Spinal cord (tissue), 9 donors: ENCODE measurements at regions not wholly inside any gene's neighbourhood (a gene's known extent, or its start where the extent isn't known, plus 50 kb on each side); places are given as distances from the start of the nearest gene placed in this dataset.

Experiments
- DNase-seq, 6 donors: peaks; one replicate each; pipeline versions ENCODE4 v3.0.0 to v3.0.0-alpha.2; 2013 to 2015; ENCODE audit warnings: low spot score in 6 of 6, low read depth in 4 of 6
- H3K27ac ChIP-seq: one replicate; pipeline ENCODE4 v1.5.1; 2013; ENCODE audit warnings: low read depth, low read length, control low read depth
- H3K27me3 ChIP-seq: one replicate; pipeline ENCODE4 v1.6.1; 2013; ENCODE audit warnings: low read length; ENCODE audit not compliant: control insufficient read depth, insufficient read depth
- H3K36me3 ChIP-seq: one replicate; pipeline ENCODE4 v1.6.1; 2013; ENCODE audit warnings: low read length; ENCODE audit not compliant: control insufficient read depth, insufficient read depth
- H3K4me1 ChIP-seq: one replicate; pipeline ENCODE4 v1.6.1; 2013; ENCODE audit warnings: low read length; ENCODE audit not compliant: control insufficient read depth, insufficient read depth
- H3K4me3 ChIP-seq: one replicate; pipeline ENCODE4 v1.5.1; 2013; ENCODE audit warnings: low read depth, low read length, control low read depth
- H3K9me3 ChIP-seq: one replicate; pipeline ENCODE4 v1.6.1; 2013; ENCODE audit warnings: low read length; ENCODE audit not compliant: control insufficient read depth, insufficient read depth
- WGBS: methylation state at CpG from one replicate; pipeline ENCODE4 v1.1.5; 2013; ENCODE audit warnings: missing lambda C conversion rate; ENCODE audit not compliant: insufficient coverage; 5-methylcytosine and 5-hydroxymethylcytosine counted together
- donor health status: healthy.

- Histone ChIP-seq H3K4me3 (no peak overlapping the region), H3K9me3 (no peaks in the 10 kb centered on the region), H3K27me3 (peaks cover 17% of the 10 kb centered on the region), H3K36me3 (no peaks in the 10 kb centered on the region), H3K4me1 (peaks cover 11% of the 10 kb centered on the region), H3K27ac (no peak overlapping the region)
- 21% methylated on average over 11 of the region's 44 CpGs for WGBS
- peak in 2 of 6 donors; percentile 69 to 85 for DNase-seq
Measured at GRCh38 chr10:100621360-100622205, 85.8 kb downstream of the HIF1AN start.

- peak in 1 of 6 donors; percentile 62 for DNase-seq
- H3K27ac ChIP-seq: no peak overlapping the region
- no peaks in the 10 kb centered on the region for H3K36me3 ChIP-seq
- WGBS: 69% methylated on average over 7 of the region's 7 CpGs
- no peak overlapping the region for H3K4me3 ChIP-seq
- no peaks in the 10 kb centered on the region for H3K9me3 ChIP-seq
- H3K27me3 ChIP-seq: peaks cover 17% of the 10 kb centered on the region
- peaks cover 11% of the 10 kb centered on the region for H3K4me1 ChIP-seq
Measured at GRCh38 chr10:100622946-100623345, 87.2 kb downstream of the HIF1AN start.

GRCh38 chr10:100623521-100624230 is 87.9 kb downstream of the HIF1AN start:
- H3K4me3 ChIP-seq: no peak overlapping the region
- 47% methylated on average over 9 of the region's 12 CpGs for WGBS
- no peaks in the 10 kb centered on the region for H3K36me3 ChIP-seq
- H3K27me3 ChIP-seq: peaks cover 17% of the 10 kb centered on the region
- no peaks in the 10 kb centered on the region for H3K9me3 ChIP-seq
- DNase-seq: peak in 1 of 6 donors; percentile 66
- H3K4me1 ChIP-seq: peaks cover 11% of the 10 kb centered on the region
- no peak overlapping the region for H3K27ac ChIP-seq

- Histone ChIP-seq H3K27ac (no peak overlapping the region), H3K27me3 (peaks cover 17% of the 10 kb centered on the region), H3K4me1 (peaks cover 11% of the 10 kb centered on the region), H3K36me3 (no peaks in the 10 kb centered on the region), H3K9me3 (no peaks in the 10 kb centered on the region), H3K4me3 (no peak overlapping the region)
- DNase-seq: no peak
- 80% methylated on average over 8 of the region's 8 CpGs for WGBS
Measured at GRCh38 chr10:100624298-100624697, 88.6 kb downstream of the HIF1AN start.

GRCh38 chr10:100625816-100626215 is 90.1 kb downstream of the HIF1AN start:
- H3K9me3 ChIP-seq: no peaks in the 10 kb centered on the region

GRCh38 chr10:100628061-100628460 is 92.3 kb downstream of the HIF1AN start:
- H3K4me3 ChIP-seq: no peak overlapping the region
- peaks cover 4% of the 10 kb centered on the region for H3K27me3 ChIP-seq
- peak in 2 of 6 donors; percentile 60 to 62 for DNase-seq
- peaks cover 2% of the 10 kb centered on the region for H3K4me1 ChIP-seq
- no peak overlapping the region for H3K27ac ChIP-seq
- WGBS: 78% methylated on average over 1 of the region's 10 CpGs
- H3K9me3 ChIP-seq: no peaks in the 10 kb centered on the region
- H3K36me3 ChIP-seq: no peaks in the 10 kb centered on the region

More at GRCh38 chr10:100625816-100626215, 90.1 kb downstream of the HIF1AN start:
- H3K27me3 ChIP-seq: peaks cover 15% of the 10 kb centered on the region
- no peak for DNase-seq
- WGBS: 46% methylated on average over 6 of the region's 8 CpGs
- no peak overlapping the region for H3K27ac ChIP-seq
- H3K4me3 ChIP-seq: no peak overlapping the region
- no peaks in the 10 kb centered on the region for H3K36me3 ChIP-seq
- peaks cover 11% of the 10 kb centered on the region for H3K4me1 ChIP-seq

- no peaks in the 10 kb centered on the region for H3K9me3 ChIP-seq
Measured at GRCh38 chr10:100631192-100631591, 95.4 kb downstream of the HIF1AN start.

GRCh38 chr10:100632027-100632426 is 96.3 kb downstream of the HIF1AN start:
- Histone ChIP-seq H3K4me1 (no peaks in the 10 kb centered on the region), H3K4me3 (no peak overlapping the region), H3K36me3 (no peaks in the 10 kb centered on the region), H3K9me3 (no peaks in the 10 kb centered on the region), H3K27me3 (no peaks in the 10 kb centered on the region), H3K27ac (no peak overlapping the region)
- no peak for DNase-seq
- 70% methylated on average over 1 of the region's 1 CpG for WGBS

More at GRCh38 chr10:100631192-100631591, 95.4 kb downstream of the HIF1AN start:
- DNase-seq: no peak
- Histone ChIP-seq H3K27ac (no peak overlapping the region), H3K27me3 (no peaks in the 10 kb centered on the region), H3K4me3 (no peak overlapping the region), H3K4me1 (no peaks in the 10 kb centered on the region), H3K36me3 (no peaks in the 10 kb centered on the region)
- WGBS: no CpG with 5 or more reads among the region's 2 CpGs

GRCh38 chr10:100634034-100634433 is 98.3 kb downstream of the HIF1AN start:
- Histone ChIP-seq H3K27me3 (peaks cover under 1% of the 10 kb centered on the region), H3K4me1 (peaks cover 8% of the 10 kb centered on the region), H3K4me3 (no peak overlapping the region), H3K9me3 (no peaks in the 10 kb centered on the region), H3K36me3 (no peaks in the 10 kb centered on the region), H3K27ac (no peak overlapping the region)
- 79% methylated on average over 5 of the region's 5 CpGs for WGBS
- DNase-seq: no peak
